OCI-LY3 (cell line): ENCODE measurements at regions not wholly inside any gene's neighbourhood (a gene's known extent, or its start where the extent isn't known, plus 50 kb on each side); places are given as distances from the start of the nearest gene placed in this dataset.

Experiments
- CTCF ChIP-seq: fragments of 200-600, 300-600 bp; sonication (generic); IDR thresholded peaks from 2 replicates; pipeline ENCODE4 v1.5.1; 2014; ENCODE audit warnings: antibody characterized with exemption, low read length, low read depth
- EZH2phosphoT487 ChIP-seq: fragments of 200-600 bp; shearing (Covaris generic); IDR thresholded peaks from 2 replicates; pipeline ENCODE4 v1.6.1; 2018; ENCODE audit warnings: antibody characterized with exemption, mixed run types, low read depth

DNA sequence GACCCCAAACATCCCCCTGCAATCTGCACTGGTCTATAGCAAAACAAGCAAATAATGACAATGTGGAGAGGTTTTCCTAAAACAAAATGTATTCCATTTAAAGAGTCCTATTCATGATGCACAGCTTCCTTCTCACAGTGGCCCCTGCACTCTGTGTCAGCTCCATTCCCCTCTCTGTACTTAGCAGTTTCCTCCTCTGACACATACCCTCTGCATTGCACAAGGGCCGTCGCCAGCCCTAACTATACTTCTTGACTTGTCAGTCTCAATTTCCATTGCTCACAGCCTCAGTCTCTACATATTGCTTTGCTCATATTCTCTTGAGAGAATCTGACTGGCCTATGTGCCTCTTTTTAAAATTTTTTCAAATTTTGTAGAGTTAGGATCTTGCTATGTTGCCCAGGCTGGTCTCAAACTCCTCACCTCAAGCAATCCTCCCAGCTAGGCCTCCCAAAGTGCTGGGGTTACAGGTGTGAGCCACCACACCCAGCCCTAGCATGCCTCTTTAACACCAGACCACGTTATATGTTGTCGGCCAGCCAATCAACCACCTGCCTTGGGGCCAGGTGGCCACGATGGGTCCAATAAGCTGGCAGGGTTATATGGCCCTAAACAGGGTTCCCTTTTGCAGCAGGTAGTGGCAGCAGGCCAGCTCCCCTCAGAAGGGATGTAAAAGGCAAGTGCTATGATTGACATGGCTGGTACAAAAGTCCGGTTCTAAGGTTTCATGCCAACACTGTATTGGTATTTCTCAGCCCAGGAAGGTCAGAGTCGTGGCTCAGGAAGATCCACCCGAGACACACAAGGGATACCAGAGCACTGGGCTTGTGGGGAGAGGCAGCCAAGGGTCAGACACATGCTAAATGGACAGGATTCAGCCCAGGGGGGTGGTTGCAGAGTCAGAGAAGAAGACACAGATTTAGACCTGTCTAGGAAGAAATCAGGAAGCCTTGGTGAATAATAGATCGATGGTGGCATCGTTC, 59.0 kb upstream of the SMAD3 start:
- TF ChIP-seq CTCF (no peak), EZH2phosphoT487 (no peak)
